Thoracic aorta (tissue), 2 donors: ENCODE measurements at regions not wholly inside any gene's neighbourhood (a gene's known extent, or its start where the extent isn't known, plus 50 kb on each side); places are given as distances from the start of the nearest gene placed in this dataset.
"Not testable (repeated sequence)": the region's sequence is repeated elsewhere in the genome, so short reads cannot be mapped to it uniquely, and the experiment has no call there.

Experiments
- ATAC-seq: fragments of 150-250 bp; one replicate; pipeline ENCODE4 v1.8.0; 2017; ENCODE audit warnings: low read depth; ENCODE audit not compliant: insufficient number of reproducible peaks, low FRiP score
- DNase-seq: peaks from one replicate; pipeline ENCODE4 v3.0.0-alpha.2; 2020; ENCODE audit warnings: low spot score
- H3K27ac ChIP-seq, 2 donors: fragments of 200-600 bp; sonication (generic); 1 replicate in 1 of 2; 2 replicates in 1 of 2; pipeline ENCODE4 v1.5.1; 2016; ENCODE audit warnings: mild to moderate bottlenecking in 2 of 2, moderate library complexity in 2 of 2
- H3K27me3 ChIP-seq: fragments of 200-600 bp; sonication (generic); replicated peaks from 2 replicates; pipeline ENCODE4 v1.6.0; 2016; ENCODE audit warnings: mild to moderate bottlenecking; ENCODE audit not compliant: insufficient read depth
- H3K36me3 ChIP-seq: fragments of 200-600 bp; sonication (generic); one replicate; pipeline ENCODE4 v1.5.1; 2016
- H3K4me1 ChIP-seq, 2 donors: fragments of 200-600 bp; sonication (generic); 1 replicate in 1 of 2; 2 replicates in 1 of 2; pipeline versions ENCODE4 v1.5.1 to v1.6.0; 2016; ENCODE audit warnings: low read depth in 2 of 2, mild to moderate bottlenecking in 1 of 2; ENCODE audit not compliant: control insufficient read depth in 1 of 2
- H3K4me3 ChIP-seq: fragments of 200-600 bp; sonication (generic); 2 replicates; pipeline ENCODE4 v1.5.1; 2016; ENCODE audit warnings: mild to moderate bottlenecking
- H3K9me3 ChIP-seq: fragments of 200-600 bp; sonication (generic); 2 replicates; pipeline ENCODE4 v1.5.1; 2016
- TF ChIP-seq, protein P1 (sequence below): fragments of 200-600 bp; sonication (generic); IDR thresholded peaks from one replicate; pipeline ENCODE4 v1.5.1; 2019; ENCODE audit warnings: antibody characterized with exemption

DNA sequence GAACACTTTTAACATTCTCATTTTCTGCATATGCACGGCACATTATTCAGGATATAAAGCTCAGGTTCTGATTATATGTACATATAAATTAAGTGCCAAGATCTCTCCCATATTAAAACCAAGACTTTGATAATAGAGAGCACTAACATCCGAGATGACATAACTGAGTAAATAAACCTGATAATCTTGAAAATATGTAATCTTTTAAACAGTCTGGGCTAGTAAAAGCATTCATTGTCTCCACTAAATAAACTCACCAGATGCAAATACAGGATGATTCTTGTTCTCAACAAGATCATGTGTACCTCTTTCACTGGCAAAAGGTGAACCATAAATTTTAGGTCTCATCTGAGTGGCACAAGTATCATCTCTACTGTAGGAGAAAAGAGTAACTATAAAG is 942.2 kb downstream of the TRAM1L1 start:
- no peaks in the 10 kb centered on the region for H3K36me3 ChIP-seq
- no peaks in the 10 kb centered on the region for H3K27me3 ChIP-seq
- no peak overlapping the region for H3K4me3 ChIP-seq
- H3K4me1 ChIP-seq: no peaks in the 10 kb centered on the region
- no peaks in the 10 kb centered on the region for H3K9me3 ChIP-seq
- DNase-seq (no peak), ATAC-seq (no peak)
- no peak overlapping the region for H3K27ac ChIP-seq
- TF ChIP-seq, protein P1, sequence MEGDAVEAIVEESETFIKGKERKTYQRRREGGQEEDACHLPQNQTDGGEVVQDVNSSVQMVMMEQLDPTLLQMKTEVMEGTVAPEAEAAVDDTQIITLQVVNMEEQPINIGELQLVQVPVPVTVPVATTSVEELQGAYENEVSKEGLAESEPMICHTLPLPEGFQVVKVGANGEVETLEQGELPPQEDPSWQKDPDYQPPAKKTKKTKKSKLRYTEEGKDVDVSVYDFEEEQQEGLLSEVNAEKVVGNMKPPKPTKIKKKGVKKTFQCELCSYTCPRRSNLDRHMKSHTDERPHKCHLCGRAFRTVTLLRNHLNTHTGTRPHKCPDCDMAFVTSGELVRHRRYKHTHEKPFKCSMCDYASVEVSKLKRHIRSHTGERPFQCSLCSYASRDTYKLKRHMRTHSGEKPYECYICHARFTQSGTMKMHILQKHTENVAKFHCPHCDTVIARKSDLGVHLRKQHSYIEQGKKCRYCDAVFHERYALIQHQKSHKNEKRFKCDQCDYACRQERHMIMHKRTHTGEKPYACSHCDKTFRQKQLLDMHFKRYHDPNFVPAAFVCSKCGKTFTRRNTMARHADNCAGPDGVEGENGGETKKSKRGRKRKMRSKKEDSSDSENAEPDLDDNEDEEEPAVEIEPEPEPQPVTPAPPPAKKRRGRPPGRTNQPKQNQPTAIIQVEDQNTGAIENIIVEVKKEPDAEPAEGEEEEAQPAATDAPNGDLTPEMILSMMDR: no peak

DNA sequence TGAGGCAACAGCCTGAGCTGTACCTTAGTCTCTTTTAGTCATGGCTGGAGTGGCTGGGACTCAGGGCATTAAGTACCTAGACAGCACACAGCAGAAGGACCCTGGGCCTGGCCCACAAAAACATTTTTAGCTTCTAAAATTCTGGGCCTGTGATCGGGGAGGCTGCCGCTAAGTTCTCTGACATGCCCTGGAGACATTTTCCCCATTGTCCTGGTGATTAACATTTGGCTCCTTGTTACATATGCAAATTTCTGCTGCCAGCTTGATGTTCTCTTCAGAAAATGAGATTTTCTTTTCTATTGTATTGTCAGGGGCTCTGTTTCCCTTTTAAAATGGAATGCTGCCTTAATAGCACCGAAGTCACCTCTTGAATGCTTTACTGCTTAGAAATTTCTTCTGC is 952.4 kb downstream of the TRAM1L1 start:
- TF ChIP-seq, protein P1: no peak
- Histone ChIP-seq H3K27ac (no peak overlapping the region), H3K9me3 (no peaks in the 10 kb centered on the region), H3K4me1 (no peaks in the 10 kb centered on the region), H3K27me3 (no peaks in the 10 kb centered on the region), H3K36me3 (no peaks in the 10 kb centered on the region), H3K4me3 (no peak overlapping the region)
- DNase-seq (no peak), ATAC-seq (no peak)

DNA sequence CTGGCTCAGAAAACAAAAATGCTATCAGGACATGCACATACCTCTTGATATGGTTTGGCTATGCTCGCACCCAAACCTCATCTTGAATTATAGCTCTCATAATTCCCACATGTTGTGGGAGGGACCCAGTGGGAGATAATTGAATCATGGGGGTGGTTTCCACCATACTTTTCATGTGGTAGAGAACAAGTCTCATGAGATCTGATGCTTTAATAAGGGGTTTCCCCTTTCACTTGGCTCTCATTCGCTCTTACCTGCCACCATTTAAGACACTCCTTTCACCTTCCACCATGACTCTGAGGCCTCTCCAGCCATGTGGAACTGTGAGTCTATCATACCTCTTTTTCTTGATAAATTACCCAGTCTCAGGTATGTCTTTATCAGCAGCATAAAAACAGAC is 958.6 kb downstream of the TRAM1L1 start:
- Histone ChIP-seq H3K4me1 (no peaks in the 10 kb centered on the region), H3K4me3 (no peak overlapping the region), H3K36me3 (no peaks in the 10 kb centered on the region), H3K27ac (no peak overlapping the region), H3K27me3 (no peaks in the 10 kb centered on the region), H3K9me3 (no peaks in the 10 kb centered on the region)
- DNase-seq (no peak), ATAC-seq (no peak)
- TF ChIP-seq, protein P1: no peak

DNA sequence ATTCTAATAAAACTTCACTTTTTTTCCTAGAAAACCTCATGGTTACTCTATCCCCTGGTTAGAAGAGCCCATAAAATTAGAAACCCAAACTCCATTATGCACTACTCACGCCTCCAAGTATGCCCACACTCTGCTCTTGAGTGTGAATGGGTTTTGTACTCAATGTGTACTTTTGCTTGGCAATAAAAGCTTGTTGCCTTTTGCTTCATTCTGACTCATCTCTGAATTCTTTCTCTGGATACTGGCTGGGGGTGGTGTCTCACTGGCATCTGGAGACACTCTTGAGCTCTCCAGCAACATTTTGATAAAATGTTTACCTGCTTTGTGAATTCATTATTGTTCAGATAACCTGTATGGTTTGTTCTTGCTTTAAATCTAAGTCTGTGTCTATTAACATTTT is 963.3 kb downstream of the TRAM1L1 start:
- Histone ChIP-seq H3K27ac (no peak overlapping the region), H3K36me3 (no peaks in the 10 kb centered on the region), H3K4me1 (no peaks in the 10 kb centered on the region), H3K27me3 (no peaks in the 10 kb centered on the region), H3K4me3 (no peak overlapping the region), H3K9me3 (no peaks in the 10 kb centered on the region)
- TF ChIP-seq, protein P1: no peak
- DNase-seq: no peak
- ATAC-seq: no peak

DNA sequence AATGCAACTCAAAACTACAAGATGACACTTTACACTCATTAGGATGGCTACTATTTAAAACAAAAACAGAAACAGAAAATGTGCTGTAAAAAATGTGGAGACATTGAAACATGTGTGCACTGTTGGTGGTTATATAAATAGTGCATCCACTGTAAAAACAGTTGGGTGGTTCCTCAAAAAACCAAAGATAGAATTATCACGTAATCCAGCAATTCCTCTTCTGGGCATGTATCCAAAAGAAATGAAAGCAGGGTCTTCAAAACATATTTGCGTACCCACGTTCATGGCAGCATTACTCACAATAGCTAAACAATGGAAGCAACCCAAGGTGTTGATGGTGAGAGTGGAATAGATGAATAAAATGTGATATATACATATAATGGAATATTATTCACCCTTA is 967.2 kb downstream of the TRAM1L1 start:
- Histone ChIP-seq H3K27ac (no peak overlapping the region), H3K4me1 (no peaks in the 10 kb centered on the region), H3K36me3 (no peaks in the 10 kb centered on the region), H3K27me3 (no peaks in the 10 kb centered on the region), H3K9me3 (no peaks in the 10 kb centered on the region), H3K4me3 (no peak overlapping the region)
- TF ChIP-seq, protein P1: no peak
- DNase-seq: no peak
- ATAC-seq: no peak

DNA sequence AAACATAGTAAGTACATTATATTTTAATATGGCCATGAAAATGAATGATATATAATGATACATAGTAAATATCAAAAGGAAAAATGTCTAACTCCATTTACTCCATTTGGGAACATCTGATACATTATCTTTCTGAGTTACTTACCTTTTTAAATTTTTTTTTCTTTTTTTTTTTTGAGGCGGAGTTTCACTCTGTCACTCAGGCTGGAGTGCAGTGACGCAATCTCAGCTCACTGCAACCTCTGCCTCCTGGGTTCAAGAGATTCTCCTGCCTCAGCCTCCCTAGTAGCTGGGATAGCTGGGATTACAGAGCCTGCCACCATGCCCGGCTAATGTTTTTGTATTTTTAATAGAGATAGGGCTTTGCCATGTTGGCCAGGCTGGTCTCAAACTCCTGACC is 972.5 kb downstream of the TRAM1L1 start:
- not testable (repeated sequence) for DNase-seq, H3K27me3 ChIP-seq, H3K4me3 ChIP-seq, H3K9me3 ChIP-seq, H3K36me3 ChIP-seq, H3K27ac ChIP-seq, ATAC-seq, H3K4me1 ChIP-seq
